ENCODE measurements at regions not wholly inside any gene's neighbourhood (a gene's known extent, or its start where the extent isn't known, plus 50 kb on each side); places are given as distances from the start of the nearest gene placed in this dataset.

GRCh38 chr2:150127346-150127990 lies 360.0 kb downstream of the RND3 start:
- Mint-ChIP-seq H3K4me1 (peaks cover 5 to 16% of the 10 kb centered on the region in 2 experiments), H3K27ac (no peak overlapping the region), H3K36me3 (ENCODE audit: insufficient read depth in 1 of 3, low read depth in 3 of 3) (peaks cover 0 to 7% (median 0%) of the 10 kb centered on the region in 3 experiments; a peak in 3 of 7 replicates), H3K9me3 (peaks cover 0 to 6% of the 10 kb centered on the region in 2 experiments; a peak in 3 of 5 replicates), H3K4me3 (no peak overlapping the region), H3K27me3 (ENCODE audit: low read depth) (no peaks in the 10 kb centered on the region; the same call in 1 of the 2 replicates)
- H3K14ac ChIP-seq (ENCODE audit: insufficient read depth, low read length): no peak overlapping the region
- H3T11ph ChIP-seq (ENCODE audit: low read length): no peak overlapping the region
- H3K9me3 ChIP-seq (ENCODE audit: control insufficient read depth, low read depth, low read length): no peaks in the 10 kb centered on the region
- H3K18ac ChIP-seq (ENCODE audit: insufficient read length, low read depth, low read length): no peak overlapping the region
- no peak overlapping the region for H3K4me2 ChIP-seq (ENCODE audit: insufficient read depth, insufficient read length, low read length)
- no peak overlapping the region for H3K4ac ChIP-seq (ENCODE audit: low read depth, low read length)
- H4K20me1 ChIP-seq (ENCODE audit: control insufficient read depth, insufficient read depth, insufficient read length): no peaks in the 10 kb centered on the region
- no peaks in the 10 kb centered on the region for H3K27me3 ChIP-seq (ENCODE audit: insufficient read depth, low read length)
- H4K91ac ChIP-seq (ENCODE audit: insufficient read length, low read depth, low read length): no peak overlapping the region
- no peaks in the 10 kb centered on the region for H3K79me2 ChIP-seq (ENCODE audit: insufficient read depth, low read length)
- H4K5ac ChIP-seq (ENCODE audit: insufficient read length, low read depth, low read length): no peak overlapping the region
- H3K9ac ChIP-seq (ENCODE audit: extremely low read depth, insufficient read length, low read length): no peak overlapping the region
- no peak overlapping the region for H3K56ac ChIP-seq (ENCODE audit: insufficient read length, low read depth, low read length)
- DNase-seq: no peak
- H2AK5ac ChIP-seq (ENCODE audit: insufficient read length, low read length): no peak overlapping the region
- no CpG with 5 or more reads among the region's 6 CpGs for WGBS (ENCODE audit: extremely low coverage, insufficient read length, low lambda C conversion rate)
- no peaks in the 10 kb centered on the region for H3K4me1 ChIP-seq (ENCODE audit: insufficient read depth, low read length)
- no peaks in the 10 kb centered on the region for H3K23me2 ChIP-seq (ENCODE audit: insufficient read length, low read depth, low read length, poor library complexity, severe bottlenecking)
- no peak overlapping the region for H4K8ac ChIP-seq (replicated peaks; ENCODE audit: insufficient read length, low read depth, low read length)
- H2BK12ac ChIP-seq (ENCODE audit: insufficient read length, low read depth, low read length): no peak overlapping the region
- H3K27ac ChIP-seq (ENCODE audit: insufficient read length, low read depth, low read length): no peak overlapping the region
- no peak overlapping the region for H2BK5ac ChIP-seq (ENCODE audit: insufficient read length, low read length)
- H3K79me1 ChIP-seq (ENCODE audit: insufficient read depth, low read depth, low read length, poor library complexity, severe bottlenecking): no peaks in the 10 kb centered on the region
- H2AFZ ChIP-seq (ENCODE audit: low read length): no peak overlapping the region
- no peak overlapping the region for H2BK20ac ChIP-seq (ENCODE audit: low read depth, low read length, poor library complexity, severe bottlenecking)
- H3K23ac ChIP-seq (ENCODE audit: insufficient read length, low read depth, low read length): no peak overlapping the region
- TF ChIP-seq CTCF (conservative IDR thresholded peaks at IDR 0.05): no peak
- H2BK120ac ChIP-seq (ENCODE audit: low read depth, low read length, poor library complexity, severe bottlenecking): no peak overlapping the region
- H2BK15ac ChIP-seq (ENCODE audit: low read depth, low read length): no peak overlapping the region
